Calu3 (cell line): ENCODE measurements at regions not wholly inside any gene's neighbourhood (a gene's known extent, or its start where the extent isn't known, plus 50 kb on each side); places are given as distances from the start of the nearest gene placed in this dataset.

Source experiments
- BruUV-seq: library from RNA; stranded (reverse); fragments of 400-500 nt; replicated peaks from 2 replicates; lab custom pipeline; 2021; lab: Mats Ljungman, UMichigan
- CTCF ChIA-PET: fragments of 300-600 bp; sonication (Branson Sonifier 250); formaldehyde crosslinking; loops from one replicate; lab custom pipeline; 2022; ENCODE audit warnings: antibody characterized with exemption; lab: Charles Lee
- DNase-seq: peaks from one replicate; pipeline ENCODE4 v3.0.0; 2022
- H3K27ac Mint-ChIP-seq: one replicate; pipeline ENCODE4 v1.8.0; 2022; ENCODE audit warnings: mixed read lengths; ENCODE audit not compliant: unreplicated experiment
- H3K27me3 Mint-ChIP-seq: one replicate; pipeline ENCODE4 v1.8.0; 2022; ENCODE audit warnings: mixed read lengths; ENCODE audit not compliant: unreplicated experiment
- H3K36me3 Mint-ChIP-seq: one replicate; pipeline ENCODE4 v1.8.0; 2022; ENCODE audit warnings: mild to moderate bottlenecking, moderate library complexity, mixed read lengths; ENCODE audit not compliant: insufficient read depth, unreplicated experiment
- H3K4me1 Mint-ChIP-seq: one replicate; pipeline ENCODE4 v1.8.0; 2022; ENCODE audit warnings: mild to moderate bottlenecking, low read depth, mixed read lengths; ENCODE audit not compliant: unreplicated experiment
- H3K4me3 Mint-ChIP-seq: one replicate; pipeline ENCODE4 v1.8.0; 2022; ENCODE audit warnings: mild to moderate bottlenecking, low read depth, moderate library complexity, mixed read lengths; ENCODE audit not compliant: unreplicated experiment
- H3K9me3 Mint-ChIP-seq: one replicate; pipeline ENCODE4 v1.8.0; 2022; ENCODE audit warnings: low read depth, mixed read lengths; ENCODE audit not compliant: unreplicated experiment
- intact Hi-C: fragments of 100-400 bp; cut with micrococcal nuclease; formaldehyde crosslinking; loops from one replicate; pipeline ENCODE4 v1.10.0; 2022; ENCODE audit not compliant: unreplicated experiment
- TF ChIP-seq, protein P1 (sequence below): fragments of 200-600 bp; IDR thresholded peaks from one replicate; pipeline ENCODE4 v1.8.0; 2022; ENCODE audit warnings: antibody characterized with exemption; ENCODE audit not compliant: unreplicated experiment

- H3K27ac Mint-ChIP-seq = no peak overlapping the region
- no peaks in the 10 kb centered on the region for H3K36me3 Mint-ChIP-seq
- H3K27me3 Mint-ChIP-seq = no peaks in the 10 kb centered on the region
- no peaks in the 10 kb centered on the region for H3K9me3 Mint-ChIP-seq
- no peak for DNase-seq
- intact Hi-C loops = no loop called here
- TF ChIP-seq, protein P1, sequence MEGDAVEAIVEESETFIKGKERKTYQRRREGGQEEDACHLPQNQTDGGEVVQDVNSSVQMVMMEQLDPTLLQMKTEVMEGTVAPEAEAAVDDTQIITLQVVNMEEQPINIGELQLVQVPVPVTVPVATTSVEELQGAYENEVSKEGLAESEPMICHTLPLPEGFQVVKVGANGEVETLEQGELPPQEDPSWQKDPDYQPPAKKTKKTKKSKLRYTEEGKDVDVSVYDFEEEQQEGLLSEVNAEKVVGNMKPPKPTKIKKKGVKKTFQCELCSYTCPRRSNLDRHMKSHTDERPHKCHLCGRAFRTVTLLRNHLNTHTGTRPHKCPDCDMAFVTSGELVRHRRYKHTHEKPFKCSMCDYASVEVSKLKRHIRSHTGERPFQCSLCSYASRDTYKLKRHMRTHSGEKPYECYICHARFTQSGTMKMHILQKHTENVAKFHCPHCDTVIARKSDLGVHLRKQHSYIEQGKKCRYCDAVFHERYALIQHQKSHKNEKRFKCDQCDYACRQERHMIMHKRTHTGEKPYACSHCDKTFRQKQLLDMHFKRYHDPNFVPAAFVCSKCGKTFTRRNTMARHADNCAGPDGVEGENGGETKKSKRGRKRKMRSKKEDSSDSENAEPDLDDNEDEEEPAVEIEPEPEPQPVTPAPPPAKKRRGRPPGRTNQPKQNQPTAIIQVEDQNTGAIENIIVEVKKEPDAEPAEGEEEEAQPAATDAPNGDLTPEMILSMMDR = no peak
- no TSS peak for BruUV-seq
- H3K4me1 Mint-ChIP-seq = peaks cover 44% of the 10 kb centered on the region
- H3K4me3 Mint-ChIP-seq = no peak overlapping the region
- CTCF ChIA-PET = interaction anchor here (0.6 kb wide), 1 partner anchor 32 kb away, joined by 3 read pairs; no protein-coding TSS in a partner anchor
Measured at GRCh38 chr5:142387024-142387682, 62.3 kb upstream of the SPRY4 start.

DNA sequence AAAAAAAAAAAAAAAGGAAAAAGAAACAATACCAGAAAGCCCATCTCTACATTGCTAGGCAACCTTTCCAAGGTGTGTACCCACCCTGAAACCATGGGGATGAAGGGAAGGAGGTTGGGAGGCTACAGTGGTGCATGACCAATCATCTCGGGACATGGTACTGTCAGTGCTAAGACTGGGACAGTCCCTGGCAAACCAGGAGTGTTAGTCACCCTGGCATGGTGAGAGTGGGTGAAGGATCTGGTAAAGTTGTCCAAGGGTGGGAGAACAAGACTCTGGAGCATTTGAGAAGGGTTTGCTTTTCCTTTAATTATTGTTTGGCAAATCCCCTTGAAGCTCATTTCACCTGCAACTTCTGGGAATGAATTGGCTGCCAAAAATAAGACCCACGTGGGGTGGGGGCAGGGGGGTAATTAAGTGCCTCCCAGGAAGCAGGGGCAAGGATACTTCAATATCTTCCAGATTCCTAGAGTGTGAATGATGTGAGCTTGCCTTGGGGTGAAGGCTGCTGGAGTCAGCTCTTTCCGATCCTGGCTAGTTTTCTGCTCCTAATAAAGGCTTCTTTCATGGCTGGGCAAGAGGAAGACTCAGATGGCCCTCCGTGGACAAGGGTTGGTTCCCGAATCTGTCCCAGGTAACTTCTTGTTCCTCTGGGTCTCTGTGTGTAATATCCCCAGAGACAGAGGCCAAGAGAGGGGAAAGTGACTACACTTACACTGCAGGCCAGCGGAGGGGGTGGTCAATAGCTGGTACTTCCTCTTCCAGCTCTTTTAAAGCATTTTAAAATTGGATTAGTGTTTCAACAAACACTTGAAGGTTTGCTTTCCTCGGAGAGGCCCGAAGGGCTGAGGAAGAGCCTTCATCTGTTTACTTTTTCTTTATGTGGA is 61.6 kb upstream of the SPRY4 start:
- no TSS peak for BruUV-seq
- TF ChIP-seq, protein P1 = no peak
- H3K4me1 Mint-ChIP-seq = peaks cover 44% of the 10 kb centered on the region
- DNase-seq = no peak
- H3K9me3 Mint-ChIP-seq = no peaks in the 10 kb centered on the region
- H3K27me3 Mint-ChIP-seq = no peaks in the 10 kb centered on the region
- H3K36me3 Mint-ChIP-seq = no peaks in the 10 kb centered on the region
- intact Hi-C loops = no loop called here
- no peak overlapping the region for H3K27ac Mint-ChIP-seq
- no peak overlapping the region for H3K4me3 Mint-ChIP-seq
- CTCF ChIA-PET = no interaction called here

- intact Hi-C loops = no loop called here
- no peak overlapping the region for H3K27ac Mint-ChIP-seq
- no peaks in the 10 kb centered on the region for H3K36me3 Mint-ChIP-seq
- CTCF ChIA-PET = no interaction called here
- no peaks in the 10 kb centered on the region for H3K9me3 Mint-ChIP-seq
- H3K4me3 Mint-ChIP-seq = no peak overlapping the region
- H3K4me1 Mint-ChIP-seq = peaks cover 44% of the 10 kb centered on the region
- TF ChIP-seq, protein P1 = no peak
- H3K27me3 Mint-ChIP-seq = no peaks in the 10 kb centered on the region
- no peak for DNase-seq
- no TSS peak for BruUV-seq
Measured at GRCh38 chr5:142385194-142385593, 60.4 kb upstream of the SPRY4 start.

DNA sequence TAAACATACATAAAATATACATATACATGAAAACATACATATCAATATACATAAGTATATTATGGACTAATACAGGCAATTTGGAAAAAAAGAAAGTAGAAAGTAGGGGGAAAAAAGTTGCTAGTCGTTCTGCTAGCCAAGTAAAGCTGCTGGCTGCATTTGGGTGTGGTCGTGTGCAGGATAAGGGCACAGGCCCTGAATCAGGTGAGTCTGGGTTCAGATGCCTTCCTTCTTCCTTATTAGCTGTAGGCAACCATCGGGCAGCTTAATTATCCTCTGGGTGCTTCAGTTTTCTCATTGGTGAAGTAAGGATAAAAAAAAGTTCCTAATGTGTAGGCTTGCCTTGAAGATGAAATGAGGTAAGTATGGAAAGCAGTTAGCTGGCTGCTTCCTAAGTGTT is 59.2 kb upstream of the SPRY4 start:
- H3K27ac Mint-ChIP-seq = no peak overlapping the region
- no peaks in the 10 kb centered on the region for H3K36me3 Mint-ChIP-seq
- no peak for DNase-seq
- intact Hi-C loops = no loop called here
- TF ChIP-seq, protein P1 = no peak
- H3K9me3 Mint-ChIP-seq = no peaks in the 10 kb centered on the region
- H3K4me3 Mint-ChIP-seq = no peak overlapping the region
- peaks cover 34% of the 10 kb centered on the region for H3K4me1 Mint-ChIP-seq
- no peaks in the 10 kb centered on the region for H3K27me3 Mint-ChIP-seq
- CTCF ChIA-PET = interaction anchor here (0.7 to 0.8 kb wide), 2 partner anchors 16 to 367 kb away, joined by 3 read pairs; no protein-coding TSS in a partner anchor
- BruUV-seq = no TSS peak
